ENCODE measurements at regions not wholly inside any gene's neighbourhood (a gene's known extent, or its start where the extent isn't known, plus 50 kb on each side); places are given as distances from the start of the nearest gene placed in this dataset.

GRCh38 chr6:885051-885590 lies 192.2 kb upstream of the EXOC2 start:
- Histone ChIP-seq H3K27me3 (no peaks in the 10 kb centered on the region), H3K4me1 (no peaks in the 10 kb centered on the region), H3K4me2 (no peak overlapping the region), H3K27ac (no peak overlapping the region), H3K4me3 (no peak overlapping the region), H4K20me1 (no peaks in the 10 kb centered on the region), H3K9ac (no peak overlapping the region), H3K9me3 (no peaks in the 10 kb centered on the region), H3K36me3 (no peaks in the 10 kb centered on the region)
- no peak for TF ChIP-seq Cebpa-rat (IDR thresholded peaks at IDR 0.05)

GRCh38 chr6:884570-884969 lies 191.6 kb upstream of the EXOC2 start:
- H3K27ac ChIP-seq = no peak overlapping the region
- H3K4me2 ChIP-seq = no peak overlapping the region
- H3K27me3 ChIP-seq = no peaks in the 10 kb centered on the region

GRCh38 chr6:882084-882598 lies 189.2 kb upstream of the EXOC2 start:
- Histone ChIP-seq H3K9ac (no peak overlapping the region), H3K36me3 (no peaks in the 10 kb centered on the region), H3K4me1 (no peaks in the 10 kb centered on the region), H4K20me1 (no peaks in the 10 kb centered on the region), H3K4me3 (no peak overlapping the region), H3K4me2 (no peak overlapping the region), H3K27me3 (no peaks in the 10 kb centered on the region), H3K9me3 (no peaks in the 10 kb centered on the region), H3K27ac (no peak overlapping the region)
- TF ChIP-seq Cebpa-rat (IDR thresholded peaks at IDR 0.05) = no peak

More at GRCh38 chr6:884570-884969, 191.6 kb upstream of the EXOC2 start:
- TF ChIP-seq Cebpa-rat (IDR thresholded peaks at IDR 0.05) = no peak
- Histone ChIP-seq H3K4me3 (no peak overlapping the region), H3K36me3 (no peaks in the 10 kb centered on the region), H3K9me3 (no peaks in the 10 kb centered on the region), H4K20me1 (no peaks in the 10 kb centered on the region), H3K9ac (no peak overlapping the region), H3K4me1 (no peaks in the 10 kb centered on the region)

GRCh38 chr6:878179-878578 lies 185.2 kb upstream of the EXOC2 start:
- no peaks in the 10 kb centered on the region for H3K36me3 ChIP-seq

GRCh38 chr6:875012-875411 lies 182.1 kb upstream of the EXOC2 start:
- Histone ChIP-seq H3K9ac (0 out of 2 replicates have a peak overlapping the region, but pooled peaks have one; percentile 35), H3K4me3 (no peak overlapping the region), H4K20me1 (no peaks in the 10 kb centered on the region), H3K9me3 (no peaks in the 10 kb centered on the region), H3K27me3 (no peaks in the 10 kb centered on the region), H3K4me2 (peak overlapping the region; percentile 74), H3K36me3 (no peaks in the 10 kb centered on the region), H3K27ac (no peak overlapping the region), H3K4me1 (peaks cover 22% of the 10 kb centered on the region)
- no peak for TF ChIP-seq Cebpa-rat (IDR thresholded peaks at IDR 0.05)

More at GRCh38 chr6:878179-878578, 185.2 kb upstream of the EXOC2 start:
- Histone ChIP-seq H3K27me3 (no peaks in the 10 kb centered on the region), H3K9me3 (no peaks in the 10 kb centered on the region), H3K9ac (no peak overlapping the region), H3K4me3 (no peak overlapping the region), H3K4me1 (peaks cover 22% of the 10 kb centered on the region), H3K27ac (no peak overlapping the region), H3K4me2 (no peak overlapping the region), H4K20me1 (no peaks in the 10 kb centered on the region)
- TF ChIP-seq Cebpa-rat (IDR thresholded peaks at IDR 0.05) = peak; percentile 85

- no peaks in the 10 kb centered on the region for H4K20me1 ChIP-seq
- peaks cover 22% of the 10 kb centered on the region for H3K4me1 ChIP-seq
- H3K4me3 ChIP-seq = no peak overlapping the region
- H3K9me3 ChIP-seq = no peaks in the 10 kb centered on the region
- TF ChIP-seq Cebpa-rat (IDR thresholded peaks at IDR 0.05) = no peak
- no peak overlapping the region for H3K4me2 ChIP-seq
- H3K36me3 ChIP-seq = no peaks in the 10 kb centered on the region
- no peak overlapping the region for H3K27ac ChIP-seq
- no peaks in the 10 kb centered on the region for H3K27me3 ChIP-seq
- H3K9ac ChIP-seq = no peak overlapping the region
Measured at GRCh38 chr6:872570-873125, 179.7 kb upstream of the EXOC2 start.

GRCh38 chr6:871503-871902 lies 178.6 kb upstream of the EXOC2 start:
- H3K9ac ChIP-seq = no peak overlapping the region
- no peaks in the 10 kb centered on the region for H3K36me3 ChIP-seq
- H3K4me2 ChIP-seq = no peak overlapping the region
- H3K27ac ChIP-seq = no peak overlapping the region
- no peak for TF ChIP-seq Cebpa-rat (IDR thresholded peaks at IDR 0.05)
- no peaks in the 10 kb centered on the region for H3K27me3 ChIP-seq
- peaks cover 22% of the 10 kb centered on the region for H3K4me1 ChIP-seq
- H3K9me3 ChIP-seq = no peaks in the 10 kb centered on the region
- H3K4me3 ChIP-seq = no peak overlapping the region
- H4K20me1 ChIP-seq = no peaks in the 10 kb centered on the region

- H3K27me3 ChIP-seq = no peaks in the 10 kb centered on the region
- H3K36me3 ChIP-seq = no peaks in the 10 kb centered on the region
- H3K4me1 ChIP-seq = peaks cover 19% of the 10 kb centered on the region
- H3K9ac ChIP-seq = no peak overlapping the region
- H3K4me3 ChIP-seq = no peak overlapping the region
- no peaks in the 10 kb centered on the region for H3K9me3 ChIP-seq
- no peaks in the 10 kb centered on the region for H4K20me1 ChIP-seq
- no peak overlapping the region for H3K4me2 ChIP-seq
- no peak for TF ChIP-seq Cebpa-rat (IDR thresholded peaks at IDR 0.05)
- H3K27ac ChIP-seq = no peak overlapping the region
Measured at GRCh38 chr6:870096-870495, 177.2 kb upstream of the EXOC2 start.

- Histone ChIP-seq H3K4me3 (no peak overlapping the region), H3K36me3 (no peaks in the 10 kb centered on the region), H3K27me3 (peaks cover 1% of the 10 kb centered on the region), H4K20me1 (no peaks in the 10 kb centered on the region), H3K9me3 (no peaks in the 10 kb centered on the region), H3K27ac (no peak overlapping the region), H3K9ac (no peak overlapping the region), H3K4me1 (no peaks in the 10 kb centered on the region), H3K4me2 (no peak overlapping the region)
- no peak for TF ChIP-seq Cebpa-rat (IDR thresholded peaks at IDR 0.05)
Measured at GRCh38 chr6:868201-868600, 175.3 kb upstream of the EXOC2 start.

- Histone ChIP-seq H3K4me2 (no peak overlapping the region), H3K9ac (no peak overlapping the region), H3K9me3 (no peaks in the 10 kb centered on the region), H3K4me3 (no peak overlapping the region), H3K36me3 (no peaks in the 10 kb centered on the region), H3K27me3 (peaks cover 4% of the 10 kb centered on the region), H4K20me1 (no peaks in the 10 kb centered on the region), H3K27ac (no peak overlapping the region), H3K4me1 (no peaks in the 10 kb centered on the region)
- no peak for TF ChIP-seq Cebpa-rat (IDR thresholded peaks at IDR 0.05)
Measured at GRCh38 chr6:867378-867777, 174.4 kb upstream of the EXOC2 start.

Measured in BLaER1 (cell line).